Panc1 (cell line): ENCODE measurements at regions not wholly inside any gene's neighbourhood (a gene's known extent, or its start where the extent isn't known, plus 50 kb on each side); places are given as distances from the start of the nearest gene placed in this dataset.

Source experiments
- ATAC-seq: fragments of 200-7000 bp; cut with Tn5 transposase; 2 replicates; pipeline ENCODE4 v1.9.1; 2020; ENCODE audit warnings: mild to moderate bottlenecking, moderate library complexity
- BruUV-seq: library from RNA; stranded (reverse); fragments of 400-500 nt; replicated peaks from 2 replicates; lab custom pipeline; 2021; lab: Mats Ljungman, UMichigan
- CTCF ChIA-PET: fragments of 300-600 bp; sonication (Branson Sonifier 250); formaldehyde crosslinking; loops from one replicate; lab custom pipeline; 2022; ENCODE audit warnings: antibody characterized with exemption; lab: Charles Lee
- POLR2A ChIA-PET: fragments of 300-600 bp; sonication (Branson Sonifier 250); formaldehyde crosslinking; loops from one replicate; lab custom pipeline; 2022; ENCODE audit warnings: antibody characterized with exemption; lab: Charles Lee
- DNase-seq: peaks from one replicate; pipeline ENCODE4 v3.0.0-alpha.2; 2010; ENCODE audit warnings: low read depth, low spot score
- H3K27ac ChIP-seq: 2 replicates; pipeline ENCODE4 v1.5.1; 2011; ENCODE audit warnings: mild to moderate bottlenecking, low read length, inconsistent platforms
- H3K27me3 ChIP-seq: fragments of 200-500 bp; sonication (Bioruptor generic); 2 replicates; pipeline ENCODE4 v1.6.0; 2014; ENCODE audit warnings: low read length, inconsistent platforms; ENCODE audit not compliant: control insufficient read depth, insufficient read depth
- H3K36me3 ChIP-seq: fragments of 200-500 bp; sonication (Bioruptor generic); 2 replicates; pipeline ENCODE4 v1.5.1; 2014; ENCODE audit warnings: inconsistent platforms, mild to moderate bottlenecking, low read length, moderate library complexity; ENCODE audit not compliant: control insufficient read depth, insufficient read depth
- H3K4me1 ChIP-seq: 2 replicates; pipeline ENCODE4 v1.5.1; 2011; ENCODE audit warnings: inconsistent platforms, mild to moderate bottlenecking, low read length, moderate library complexity; ENCODE audit not compliant: control insufficient read depth, insufficient read depth
- H3K4me3 ChIP-seq, 2 experiments: 2 replicates each; pipeline ENCODE4 v1.5.1; 2011 to 2012; ENCODE audit warnings: low read depth in 2 of 2, low read length in 2 of 2, mild to moderate bottlenecking in 2 of 2, inconsistent platforms in 1 of 2, moderate library complexity in 1 of 2
- H3K9me3 ChIP-seq: fragments of 200-500 bp; sonication (Bioruptor generic); 2 replicates; pipeline ENCODE4 v1.5.1; 2014; ENCODE audit warnings: low read depth, mild to moderate bottlenecking, inconsistent platforms, low read length, moderate library complexity; ENCODE audit not compliant: control insufficient read depth, insufficient read depth
- POLR2AphosphoS5 ChIP-seq: IDR thresholded peaks from 2 replicates; pipeline ENCODE4 v1.6.1; 2012; ENCODE audit warnings: mild to moderate bottlenecking, low read depth, low read length, moderate library complexity
- SIN3A ChIP-seq: IDR thresholded peaks from 2 replicates; pipeline ENCODE4 v1.6.1; 2012; ENCODE audit warnings: low read depth, mild to moderate bottlenecking, low read length, moderate library complexity, borderline replicate concordance; ENCODE audit not compliant: insufficient read depth
- TCF7L2 ChIP-seq: IDR thresholded peaks from 2 replicates; pipeline ENCODE4 v1.6.1; 2011; ENCODE audit warnings: mild to moderate bottlenecking, low read depth, low read length, inconsistent platforms
- in situ Hi-C: cut with HindIII; loops from 2 replicates; pipeline ENCODE4 v1.10.0; 2016; ENCODE audit warnings: low sequenced_read_pairs, low pct_unique_long_range_greater_than_20kb
- intact Hi-C: fragments of 100-400 bp; cut with micrococcal nuclease; formaldehyde crosslinking; loops from one replicate; pipeline ENCODE4 v1.10.0; 2022; ENCODE audit not compliant: unreplicated experiment
- TF ChIP-seq, protein P1 (sequence below), 2 experiments: IDR thresholded peaks; 2 replicates each; pipeline ENCODE4 v1.6.1; 2011 to 2012; ENCODE audit warnings: low read depth in 2 of 2, control low read depth in 1 of 2, low read length in 1 of 2, mild to moderate bottlenecking in 1 of 2, moderate library complexity in 1 of 2; ENCODE audit not compliant: insufficient read depth in 1 of 2
- TF ChIP-seq, protein P2 (sequence below): fragments of 450-650 bp; IDR thresholded peaks from 2 replicates; pipeline ENCODE4 v1.5.1; 2017; ENCODE audit warnings: mild to moderate bottlenecking

DNA sequence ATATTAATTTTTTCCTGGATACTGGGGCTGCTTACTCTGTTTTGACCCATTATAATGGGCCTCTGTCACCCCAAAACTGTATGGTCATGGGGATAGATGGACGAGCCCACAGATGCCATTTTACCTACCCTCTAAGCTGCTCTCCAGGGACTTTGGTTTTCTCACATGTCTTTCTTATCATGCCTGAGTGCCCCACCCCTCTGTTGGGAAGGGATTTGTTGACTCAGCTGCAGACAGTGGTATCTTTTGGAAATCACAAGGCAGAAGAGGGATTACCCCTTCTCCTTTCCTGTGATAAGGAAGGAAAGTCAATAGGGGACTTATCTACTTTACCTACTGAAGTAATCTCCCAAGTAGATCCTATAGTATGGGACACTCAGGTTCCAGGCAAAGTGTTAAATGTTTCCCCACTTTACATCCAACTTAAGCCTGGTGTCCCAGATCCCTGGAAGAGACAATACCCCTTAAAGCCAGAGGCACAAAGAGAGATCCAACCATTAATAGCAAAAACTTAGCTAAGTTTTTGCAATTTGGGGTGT is 182.7 kb downstream of the RNF152 start:
- in situ Hi-C loops: no loop called here
- TF ChIP-seq TCF7L2 (no peak), SIN3A (no peak), POLR2AphosphoS5 (no peak)
- TF ChIP-seq, protein P1, sequence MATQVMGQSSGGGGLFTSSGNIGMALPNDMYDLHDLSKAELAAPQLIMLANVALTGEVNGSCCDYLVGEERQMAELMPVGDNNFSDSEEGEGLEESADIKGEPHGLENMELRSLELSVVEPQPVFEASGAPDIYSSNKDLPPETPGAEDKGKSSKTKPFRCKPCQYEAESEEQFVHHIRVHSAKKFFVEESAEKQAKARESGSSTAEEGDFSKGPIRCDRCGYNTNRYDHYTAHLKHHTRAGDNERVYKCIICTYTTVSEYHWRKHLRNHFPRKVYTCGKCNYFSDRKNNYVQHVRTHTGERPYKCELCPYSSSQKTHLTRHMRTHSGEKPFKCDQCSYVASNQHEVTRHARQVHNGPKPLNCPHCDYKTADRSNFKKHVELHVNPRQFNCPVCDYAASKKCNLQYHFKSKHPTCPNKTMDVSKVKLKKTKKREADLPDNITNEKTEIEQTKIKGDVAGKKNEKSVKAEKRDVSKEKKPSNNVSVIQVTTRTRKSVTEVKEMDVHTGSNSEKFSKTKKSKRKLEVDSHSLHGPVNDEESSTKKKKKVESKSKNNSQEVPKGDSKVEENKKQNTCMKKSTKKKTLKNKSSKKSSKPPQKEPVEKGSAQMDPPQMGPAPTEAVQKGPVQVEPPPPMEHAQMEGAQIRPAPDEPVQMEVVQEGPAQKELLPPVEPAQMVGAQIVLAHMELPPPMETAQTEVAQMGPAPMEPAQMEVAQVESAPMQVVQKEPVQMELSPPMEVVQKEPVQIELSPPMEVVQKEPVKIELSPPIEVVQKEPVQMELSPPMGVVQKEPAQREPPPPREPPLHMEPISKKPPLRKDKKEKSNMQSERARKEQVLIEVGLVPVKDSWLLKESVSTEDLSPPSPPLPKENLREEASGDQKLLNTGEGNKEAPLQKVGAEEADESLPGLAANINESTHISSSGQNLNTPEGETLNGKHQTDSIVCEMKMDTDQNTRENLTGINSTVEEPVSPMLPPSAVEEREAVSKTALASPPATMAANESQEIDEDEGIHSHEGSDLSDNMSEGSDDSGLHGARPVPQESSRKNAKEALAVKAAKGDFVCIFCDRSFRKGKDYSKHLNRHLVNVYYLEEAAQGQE (IDR thresholded peaks at IDR 0.05; ENCODE audit: insufficient read depth in 1 of 2, low read depth in 2 of 2, low read length in 1 of 2): no peak
- TF ChIP-seq, protein P2, sequence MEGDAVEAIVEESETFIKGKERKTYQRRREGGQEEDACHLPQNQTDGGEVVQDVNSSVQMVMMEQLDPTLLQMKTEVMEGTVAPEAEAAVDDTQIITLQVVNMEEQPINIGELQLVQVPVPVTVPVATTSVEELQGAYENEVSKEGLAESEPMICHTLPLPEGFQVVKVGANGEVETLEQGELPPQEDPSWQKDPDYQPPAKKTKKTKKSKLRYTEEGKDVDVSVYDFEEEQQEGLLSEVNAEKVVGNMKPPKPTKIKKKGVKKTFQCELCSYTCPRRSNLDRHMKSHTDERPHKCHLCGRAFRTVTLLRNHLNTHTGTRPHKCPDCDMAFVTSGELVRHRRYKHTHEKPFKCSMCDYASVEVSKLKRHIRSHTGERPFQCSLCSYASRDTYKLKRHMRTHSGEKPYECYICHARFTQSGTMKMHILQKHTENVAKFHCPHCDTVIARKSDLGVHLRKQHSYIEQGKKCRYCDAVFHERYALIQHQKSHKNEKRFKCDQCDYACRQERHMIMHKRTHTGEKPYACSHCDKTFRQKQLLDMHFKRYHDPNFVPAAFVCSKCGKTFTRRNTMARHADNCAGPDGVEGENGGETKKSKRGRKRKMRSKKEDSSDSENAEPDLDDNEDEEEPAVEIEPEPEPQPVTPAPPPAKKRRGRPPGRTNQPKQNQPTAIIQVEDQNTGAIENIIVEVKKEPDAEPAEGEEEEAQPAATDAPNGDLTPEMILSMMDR: no peak
- no peak for DNase-seq
- ChIA-PET CTCF (no interaction called here), POLR2A (no interaction called here)
- Histone ChIP-seq H3K36me3 (no peaks in the 10 kb centered on the region), H3K4me1 (no peaks in the 10 kb centered on the region), H3K27ac (no peak overlapping the region), H3K4me3 (no peak overlapping the region), H3K27me3 (no peaks in the 10 kb centered on the region), H3K9me3 (no peaks in the 10 kb centered on the region)
- intact Hi-C loops: no loop called here
- no peak for ATAC-seq
- BruUV-seq: no TSS peak

DNA sequence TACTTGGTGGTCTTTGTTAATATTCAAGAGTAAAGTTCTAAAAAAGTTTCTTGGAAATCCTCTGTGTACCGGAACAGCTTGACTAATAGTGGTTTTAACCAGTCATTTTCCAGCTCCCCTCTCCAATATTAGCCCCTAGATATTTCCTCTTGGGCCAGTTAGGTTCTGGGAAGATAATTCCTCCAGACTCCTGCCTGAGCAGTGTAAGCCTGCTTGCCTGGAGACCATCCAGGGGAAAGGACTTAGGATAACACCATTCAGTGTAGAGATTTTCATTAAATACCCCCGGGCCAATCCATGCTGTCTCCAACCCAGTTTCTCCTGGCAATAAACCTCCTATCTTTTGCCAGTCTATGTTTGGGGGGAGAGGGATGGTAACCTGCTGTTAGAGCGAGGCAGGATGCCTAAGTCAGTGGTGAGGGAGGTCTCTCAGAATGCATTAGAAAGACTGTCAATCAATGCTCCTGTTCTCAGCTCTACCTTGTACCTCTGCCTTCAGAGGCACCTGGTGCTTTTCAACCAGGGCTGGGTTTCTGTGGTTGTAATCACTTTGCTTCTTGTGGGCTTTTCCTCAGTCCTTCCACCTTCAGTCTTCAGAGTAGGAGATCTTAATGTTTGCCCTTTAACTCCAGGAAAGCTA is 186.4 kb downstream of the RNF152 start:
- in situ Hi-C loops: no loop called here
- intact Hi-C loops: no loop called here
- Histone ChIP-seq H3K27ac (no peak overlapping the region), H3K9me3 (no peaks in the 10 kb centered on the region), H3K4me3 (no peak overlapping the region), H3K4me1 (no peaks in the 10 kb centered on the region), H3K36me3 (no peaks in the 10 kb centered on the region), H3K27me3 (no peaks in the 10 kb centered on the region)
- CTCF ChIA-PET: no interaction called here
- POLR2A ChIA-PET: no interaction called here
- DNase-seq (no peak), ATAC-seq (no peak)
- TF ChIP-seq, protein P1 (IDR thresholded peaks at IDR 0.05; ENCODE audit: insufficient read depth in 1 of 2, low read depth in 2 of 2, low read length in 1 of 2): no peak
- no peak for TF ChIP-seq TCF7L2
- TF ChIP-seq, protein P2: no peak
- TF ChIP-seq POLR2AphosphoS5: no peak
- no peak for TF ChIP-seq SIN3A
- no TSS peak for BruUV-seq
